ENCODE measurements at regions not wholly inside any gene's neighbourhood (a gene's known extent, or its start where the extent isn't known, plus 50 kb on each side); places are given as distances from the start of the nearest gene placed in this dataset.

DNA sequence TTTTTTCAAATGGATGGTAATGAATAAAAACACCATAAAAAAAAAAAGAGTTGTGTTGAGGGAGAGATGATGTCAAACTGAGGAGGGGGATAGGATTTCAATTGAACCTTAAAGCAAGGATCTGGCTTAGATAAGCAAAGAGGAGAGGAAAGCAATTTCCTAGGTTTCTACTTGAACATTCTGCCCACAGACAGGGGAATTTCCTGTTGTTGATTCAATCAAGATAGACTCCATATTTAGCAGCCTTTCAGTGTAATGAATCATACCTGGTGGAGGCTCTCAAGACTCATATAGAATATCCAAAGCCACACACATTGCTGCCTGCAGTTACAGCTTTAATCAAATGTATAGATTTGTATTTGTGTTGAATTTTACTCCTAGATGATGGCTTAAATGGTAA is 294.4 kb upstream of the PIK3C3 start:
- no peak for TF ChIP-seq SUZ12 (IDR thresholded peaks at IDR 0.05; ENCODE audit: extremely low read depth, insufficient read depth, insufficient read length)
- no peak for TF ChIP-seq ZNF274 (IDR thresholded peaks at IDR 0.05; ENCODE audit: low read depth, low read length)

All from NT2/D1 (cell line).